ES-I3 (cell line): ENCODE measurements at regions not wholly inside any gene's neighbourhood (a gene's known extent, or its start where the extent isn't known, plus 50 kb on each side); places are given as distances from the start of the nearest gene placed in this dataset.
"Not testable (repeated sequence)": the region's sequence is repeated elsewhere in the genome, so short reads cannot be mapped to it uniquely, and the experiment has no call there.

Experiments used
- H3K36me3 ChIP-seq: 2 replicates; pipeline ENCODE4 v1.6.1; 2013; ENCODE audit warnings: mild to moderate bottlenecking, low read length, control low read depth, moderate library complexity; ENCODE audit not compliant: insufficient read depth
- H3K4me1 ChIP-seq: 2 replicates; pipeline ENCODE4 v1.6.1; 2013; ENCODE audit warnings: mild to moderate bottlenecking, control low read depth, low read length; ENCODE audit not compliant: insufficient read depth
- H3K9ac ChIP-seq: 2 replicates; pipeline ENCODE4 v1.6.1; 2013; ENCODE audit warnings: low read depth, mild to moderate bottlenecking, low read length, moderate library complexity
- H3K9me3 ChIP-seq: 2 replicates; pipeline ENCODE4 v1.6.1; 2013; ENCODE audit warnings: mild to moderate bottlenecking, low read length, moderate library complexity; ENCODE audit not compliant: control insufficient read depth, insufficient read depth

- not testable (repeated sequence) for H3K9me3 ChIP-seq, H3K9ac ChIP-seq, H3K36me3 ChIP-seq, H3K4me1 ChIP-seq
These were observed 140.2 kb upstream of the ZNF469 start for GRCh38 chr16:88242312-88243295.

GRCh38 chr16:88243921-88244320 lies 138.8 kb upstream of the ZNF469 start:
- H3K9me3 ChIP-seq, H3K36me3 ChIP-seq, H3K9ac ChIP-seq, H3K4me1 ChIP-seq: not testable (repeated sequence)

GRCh38 chr16:88245241-88246081 lies 137.3 kb upstream of the ZNF469 start:
- not testable (repeated sequence) for H3K9ac ChIP-seq

GRCh38 chr16:88246955-88247582 lies 135.7 kb upstream of the ZNF469 start:
- not testable (repeated sequence) for H3K9me3 ChIP-seq, H3K4me1 ChIP-seq, H3K9ac ChIP-seq, H3K36me3 ChIP-seq

More at GRCh38 chr16:88245241-88246081, 137.3 kb upstream of the ZNF469 start:
- not testable (repeated sequence) for H3K4me1 ChIP-seq, H3K9me3 ChIP-seq, H3K36me3 ChIP-seq

- not testable (repeated sequence) for H3K9ac ChIP-seq, H3K4me1 ChIP-seq
These were observed 135.2 kb upstream of the ZNF469 start for GRCh38 chr16:88247583-88247966.

GRCh38 chr16:88248761-88249160 lies 134.0 kb upstream of the ZNF469 start:
- not testable (repeated sequence) for H3K36me3 ChIP-seq, H3K9ac ChIP-seq, H3K9me3 ChIP-seq, H3K4me1 ChIP-seq

More at GRCh38 chr16:88247583-88247966, 135.2 kb upstream of the ZNF469 start:
- not testable (repeated sequence) for H3K36me3 ChIP-seq, H3K9me3 ChIP-seq

GRCh38 chr16:88250381-88250780 lies 132.4 kb upstream of the ZNF469 start:
- not testable (repeated sequence) for H3K9me3 ChIP-seq, H3K36me3 ChIP-seq, H3K9ac ChIP-seq, H3K4me1 ChIP-seq

GRCh38 chr16:88252057-88252794 lies 130.5 kb upstream of the ZNF469 start:
- H3K9ac ChIP-seq, H3K36me3 ChIP-seq, H3K9me3 ChIP-seq, H3K4me1 ChIP-seq: not testable (repeated sequence)

GRCh38 chr16:88258141-88258540 lies 124.6 kb upstream of the ZNF469 start:
- H3K4me1 ChIP-seq, H3K9me3 ChIP-seq: not testable (repeated sequence)

GRCh38 chr16:88258764-88259525 lies 123.8 kb upstream of the ZNF469 start:
- not testable (repeated sequence) for H3K9me3 ChIP-seq, H3K36me3 ChIP-seq, H3K4me1 ChIP-seq, H3K9ac ChIP-seq

More at GRCh38 chr16:88258141-88258540, 124.6 kb upstream of the ZNF469 start:
- H3K36me3 ChIP-seq, H3K9ac ChIP-seq: not testable (repeated sequence)

GRCh38 chr16:88259538-88259937 lies 123.2 kb upstream of the ZNF469 start:
- H3K9me3 ChIP-seq, H3K36me3 ChIP-seq, H3K4me1 ChIP-seq, H3K9ac ChIP-seq: not testable (repeated sequence)

GRCh38 chr16:88260146-88260545 lies 122.6 kb upstream of the ZNF469 start:
- H3K4me1 ChIP-seq, H3K36me3 ChIP-seq, H3K9ac ChIP-seq: not testable (repeated sequence)

GRCh38 chr16:88260881-88261665 lies 121.7 kb upstream of the ZNF469 start:
- H3K36me3 ChIP-seq, H3K4me1 ChIP-seq, H3K9ac ChIP-seq, H3K9me3 ChIP-seq: not testable (repeated sequence)

More at GRCh38 chr16:88260146-88260545, 122.6 kb upstream of the ZNF469 start:
- H3K9me3 ChIP-seq = not testable (repeated sequence)
